GM10266 (cell line): ENCODE measurements at regions not wholly inside any gene's neighbourhood (a gene's known extent, or its start where the extent isn't known, plus 50 kb on each side); places are given as distances from the start of the nearest gene placed in this dataset.

Experiments used
- DNase-seq: peaks from one replicate; pipeline ENCODE4 v3.0.0; 2012; ENCODE audit errors: extremely low spot score
- CTCF ChIP-seq: IDR thresholded peaks from 2 replicates; pipeline ENCODE4 v1.5.1; 2012; ENCODE audit warnings: mild to moderate bottlenecking, low read depth; ENCODE audit not compliant: control insufficient read depth, insufficient read depth; ENCODE audit errors: missing control alignments

- DNase-seq = no peak
- no peak for TF ChIP-seq CTCF
Measured at GRCh38 chr5:62077387-62077786, 228.6 kb upstream of the KIF2A start.

DNA sequence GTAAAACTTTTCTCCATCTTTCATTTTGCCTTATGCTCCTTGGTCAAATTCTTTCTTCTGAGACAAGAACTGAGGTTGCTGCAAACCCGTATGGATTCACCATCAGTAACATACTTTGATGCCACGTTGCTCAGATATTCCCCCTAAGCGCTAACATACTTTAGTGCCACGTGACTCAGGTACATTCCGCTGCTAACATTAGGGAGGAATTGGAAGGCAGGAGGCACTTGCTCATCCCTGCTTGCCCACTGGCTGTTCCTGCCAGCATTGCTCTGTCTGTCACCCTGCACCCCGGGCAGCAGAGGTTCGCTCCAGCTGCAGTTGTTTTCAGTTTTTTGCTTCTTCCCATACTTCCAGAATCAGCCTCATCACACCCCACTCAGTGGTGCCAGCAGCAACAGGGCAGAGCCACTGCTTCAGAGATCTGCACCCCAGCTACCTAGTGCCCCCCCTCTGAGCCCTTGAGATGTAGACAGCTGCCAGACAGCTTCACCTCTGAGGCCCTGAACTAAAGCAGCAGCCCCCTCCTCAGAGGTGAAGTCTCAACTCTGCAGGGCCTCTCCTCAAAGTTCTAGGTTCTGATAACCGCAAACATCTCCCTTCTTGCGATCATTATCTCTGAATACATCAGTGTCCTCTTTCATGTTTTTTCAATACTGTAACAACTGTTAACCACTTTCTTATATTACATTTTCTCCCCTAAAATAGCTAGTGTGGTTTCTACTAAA lies 228.0 kb upstream of the KIF2A start:
- TF ChIP-seq CTCF = no peak
- no peak for DNase-seq

GRCh38 chr5:62082370-62082801 lies 223.6 kb upstream of the KIF2A start:
- no peak for DNase-seq
- TF ChIP-seq CTCF = no peak

GRCh38 chr5:62083247-62083646 lies 222.8 kb upstream of the KIF2A start:
- no peak for DNase-seq
- no peak for TF ChIP-seq CTCF

DNA sequence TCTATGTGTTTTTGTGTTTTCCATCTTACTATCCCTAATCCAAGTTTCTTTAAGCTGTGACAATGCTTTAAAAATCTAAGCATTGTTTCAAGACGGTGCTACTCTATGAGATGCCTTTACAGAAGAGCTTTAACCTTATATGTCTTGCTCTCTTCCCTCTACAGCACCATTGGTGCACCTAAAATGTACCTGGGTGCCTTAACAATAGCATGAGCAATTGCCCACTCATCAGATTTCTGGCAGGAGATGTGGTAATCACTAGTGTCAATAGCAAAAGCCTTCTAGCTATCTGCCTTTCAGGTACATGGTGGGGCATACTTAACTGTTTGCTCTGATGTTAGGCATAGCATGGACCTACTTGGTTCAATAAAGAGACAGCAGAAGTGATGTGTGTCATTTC lies 222.3 kb upstream of the KIF2A start:
- no peak for TF ChIP-seq CTCF
- DNase-seq = no peak

- TF ChIP-seq CTCF = no peak
Measured at GRCh38 chr5:62084391-62084790, 221.6 kb upstream of the KIF2A start.

GRCh38 chr5:62090953-62091352 lies 215.1 kb upstream of the KIF2A start:
- TF ChIP-seq CTCF = no peak
- DNase-seq = no peak

More at GRCh38 chr5:62084391-62084790, 221.6 kb upstream of the KIF2A start:
- no peak for DNase-seq
